GM23338 (cell line): ENCODE measurements at regions not wholly inside any gene's neighbourhood (a gene's known extent, or its start where the extent isn't known, plus 50 kb on each side); places are given as distances from the start of the nearest gene placed in this dataset.

Source experiments
- ATAC-seq: fragments of 200-7000 bp; cut with Tn5 transposase; 3 replicates; pipeline ENCODE4 v1.9.1; 2020
- DNase-seq: peaks from one replicate; pipeline ENCODE4 v3.0.0-alpha.2; 2015; ENCODE audit warnings: low spot score
- H2AFZ ChIP-seq: fragments of 200-600 bp; sonication (generic); 2 replicates; pipeline ENCODE4 v1.8.0; 2016; ENCODE audit warnings: antibody characterized with exemption, mild to moderate bottlenecking, moderate library complexity
- H3F3A ChIP-seq: fragments of 200-600 bp; sonication (generic); replicated peaks from 2 replicates; pipeline ENCODE4 v1.8.0; 2017; ENCODE audit warnings: antibody characterized with exemption, mixed run types, low read depth
- H3K27ac ChIP-seq: fragments of 200-600 bp; sonication (generic); 2 replicates; pipeline ENCODE4 v1.6.1; 2016; ENCODE audit warnings: low read depth
- H3K27me3 ChIP-seq: fragments of 200-600 bp; sonication (generic); 2 replicates; pipeline ENCODE4 v1.8.0; 2016; ENCODE audit warnings: mild to moderate bottlenecking, mixed run types, moderate library complexity; ENCODE audit not compliant: insufficient read depth
- H3K36me3 ChIP-seq: fragments of 200-600 bp; sonication (generic); 2 replicates; pipeline ENCODE4 v1.8.0; 2016; ENCODE audit warnings: mild to moderate bottlenecking; ENCODE audit not compliant: insufficient read depth
- H3K4me1 ChIP-seq: fragments of 200-600 bp; sonication (generic); 2 replicates; pipeline ENCODE4 v1.8.0; 2016; ENCODE audit warnings: mild to moderate bottlenecking, moderate library complexity; ENCODE audit not compliant: insufficient read depth
- H3K4me2 ChIP-seq: fragments of 200-600 bp; sonication (generic); 2 replicates; pipeline ENCODE4 v1.7.1; 2017; ENCODE audit warnings: mixed run types
- H3K4me3 ChIP-seq: fragments of 200-600 bp; sonication (generic); 2 replicates; pipeline ENCODE4 v1.6.1; 2016; ENCODE audit warnings: mixed run types
- H3K79me2 ChIP-seq: fragments of 200-600 bp; sonication (generic); replicated peaks from 2 replicates; pipeline ENCODE4 v1.8.0; 2017; ENCODE audit warnings: mild to moderate bottlenecking; ENCODE audit not compliant: insufficient read depth
- H3K9me2 ChIP-seq: fragments of 200-600 bp; sonication (generic); 2 replicates; pipeline ENCODE4 v1.8.0; 2017; ENCODE audit not compliant: insufficient read depth
- H4K20me1 ChIP-seq: fragments of 200-600 bp; sonication (generic); replicated peaks from 2 replicates; pipeline ENCODE4 v1.8.0; 2017; ENCODE audit warnings: mild to moderate bottlenecking; ENCODE audit not compliant: insufficient read depth
- H3K27ac Mint-ChIP-seq: 2 replicates; pipeline ENCODE4 v1.8.0; 2020; ENCODE audit warnings: inconsistent platforms, mild to moderate bottlenecking, moderate library complexity, mixed read lengths
- H3K27me3 Mint-ChIP-seq: 3 replicates; pipeline ENCODE4 v1.8.0; 2022; ENCODE audit warnings: low read depth, mild to moderate bottlenecking, moderate library complexity, mixed read lengths, inconsistent platforms; ENCODE audit not compliant: insufficient read depth, poor library complexity
- H3K36me3 Mint-ChIP-seq: 3 replicates; pipeline ENCODE4 v1.8.0; 2021; ENCODE audit warnings: low read depth, mild to moderate bottlenecking, inconsistent platforms, moderate library complexity, mixed read lengths
- H3K4me1 Mint-ChIP-seq: 3 replicates; pipeline ENCODE4 v1.8.0; 2020; ENCODE audit warnings: mild to moderate bottlenecking, inconsistent platforms, mixed read lengths
- H3K4me3 Mint-ChIP-seq: 3 replicates; pipeline ENCODE4 v1.8.0; 2021; ENCODE audit warnings: moderate library complexity, mild to moderate bottlenecking, inconsistent platforms, mixed read lengths
- H3K9me3 Mint-ChIP-seq: 3 replicates; pipeline ENCODE4 v1.8.0; 2020; ENCODE audit warnings: moderate library complexity, mild to moderate bottlenecking, inconsistent platforms, mixed read lengths
- CREB1 ChIP-seq: fragments of 250-450 bp; sonication (Bioruptor Pico); IDR thresholded peaks from 2 replicates; pipeline ENCODE4 v1.5.0; 2020; ENCODE audit warnings: low read depth, mild to moderate bottlenecking, moderate library complexity
- CTCF ChIP-seq, 2 experiments: fragments of 200-600 bp in 1 of 2; sonication (generic) in 1 of 2; conservative IDR thresholded peaks; 2 replicates each; pipeline versions ENCODE4 v1.5.1 to v1.6.1; 2016 to 2017; ENCODE audit warnings: antibody characterized with exemption in 2 of 2, low read depth in 2 of 2, mild to moderate bottlenecking in 2 of 2, moderate library complexity in 1 of 2
- EZH2 ChIP-seq: fragments of 200-600 bp; sonication (generic); IDR thresholded peaks from one replicate; pipeline ENCODE4 v1.8.0; 2017; ENCODE audit warnings: antibody characterized with exemption, mild to moderate bottlenecking, low read depth; ENCODE audit not compliant: unreplicated experiment
- EZH2phosphoT487 ChIP-seq: fragments of 200-600 bp; sonication (generic); IDR thresholded peaks from one replicate; pipeline ENCODE4 v1.8.1; 2018; ENCODE audit warnings: antibody characterized with exemption; ENCODE audit not compliant: unreplicated experiment
- JUNB ChIP-seq: IDR thresholded peaks from one replicate; pipeline ENCODE4 v1.6.1; 2016; ENCODE audit warnings: antibody characterized with exemption; ENCODE audit not compliant: unreplicated experiment
- NANOG ChIP-seq: IDR thresholded peaks from 2 replicates; pipeline ENCODE4 v1.6.1; 2016; ENCODE audit warnings: antibody characterized with exemption, borderline replicate concordance
- POLR2AphosphoS5 ChIP-seq: IDR thresholded peaks from 2 replicates; pipeline ENCODE4 v1.6.1; 2016; ENCODE audit warnings: antibody characterized with exemption, low read depth
- REST ChIP-seq: IDR thresholded peaks from one replicate; pipeline ENCODE4 v1.6.1; 2018; ENCODE audit warnings: antibody characterized with exemption; ENCODE audit not compliant: unreplicated experiment
- STAT1 ChIP-seq: IDR thresholded peaks from one replicate; pipeline ENCODE4 v1.6.1; 2016; ENCODE audit warnings: antibody characterized with exemption; ENCODE audit not compliant: unreplicated experiment
- ZNF114 ChIP-seq: fragments of 250-450 bp; sonication (Bioruptor Pico); IDR thresholded peaks from 2 replicates; pipeline ENCODE4 v1.5.0; 2020; ENCODE audit warnings: mild to moderate bottlenecking, moderate library complexity
- ZNF331 ChIP-seq: fragments of 250-450 bp; sonication (Bioruptor Pico); IDR thresholded peaks from 2 replicates; pipeline ENCODE4 v1.5.0; 2020; ENCODE audit warnings: low read depth, mild to moderate bottlenecking, moderate library complexity
- ZNF462 ChIP-seq: fragments of 250-450 bp; sonication (Bioruptor Pico); IDR thresholded peaks from 2 replicates; pipeline ENCODE4 v1.5.0; 2020; ENCODE audit warnings: mild to moderate bottlenecking, moderate library complexity

GRCh38 chr10:78787125-78787524, 281.6 kb upstream of the ZMIZ1 start:
- no peaks in the 10 kb centered on the region for H3F3A ChIP-seq
- Mint-ChIP-seq H3K4me1 (no peaks in the 10 kb centered on the region), H3K4me3 (no peak overlapping the region), H3K9me3 (no peaks in the 10 kb centered on the region; the same call in 2 of the 3 replicates), H3K36me3 (0 out of 3 replicates have a peak, but pooled peaks cover 4% of the 10 kb centered on the region), H3K27me3 (peaks cover 4% of the 10 kb centered on the region), H3K27ac (no peak overlapping the region)
- ATAC-seq (no peak), DNase-seq (no peak)
- no peaks in the 10 kb centered on the region for H3K27me3 ChIP-seq
- H3K4me3 ChIP-seq, result no peak overlapping the region
- no peak overlapping the region for H3K27ac ChIP-seq
- no peak overlapping the region for H2AFZ ChIP-seq
- no peaks in the 10 kb centered on the region for H3K9me2 ChIP-seq
- H3K79me2 ChIP-seq, result no peaks in the 10 kb centered on the region
- no peaks in the 10 kb centered on the region for H4K20me1 ChIP-seq
- no peak for TF ChIP-seq POLR2AphosphoS5
- TF ChIP-seq ZNF331 (CRISPR knock-in tag), result no peak
- no peak for TF ChIP-seq CTCF (conservative IDR thresholded peaks at IDR 0.05; ENCODE audit: low read depth in 2 of 2)
- TF ChIP-seq ZNF462 (CRISPR knock-in tag), result no peak
- no peak for TF ChIP-seq CREB1 (CRISPR knock-in tag)
- no peak for TF ChIP-seq STAT1
- TF ChIP-seq EZH2, result no peak
- TF ChIP-seq REST, result no peak
- no peak for TF ChIP-seq EZH2phosphoT487
- no peak for TF ChIP-seq NANOG
- TF ChIP-seq ZNF114 (CRISPR knock-in tag), result no peak
- TF ChIP-seq JUNB, result no peak
- no peaks in the 10 kb centered on the region for H3K36me3 ChIP-seq
- no peak overlapping the region for H3K4me2 ChIP-seq
- no peaks in the 10 kb centered on the region for H3K4me1 ChIP-seq
